Muscle layer of colon (tissue), 2 donors: ENCODE measurements at regions not wholly inside any gene's neighbourhood (a gene's known extent, or its start where the extent isn't known, plus 50 kb on each side); places are given as distances from the start of the nearest gene placed in this dataset.

Experiments
- H3K27ac ChIP-seq: one replicate; pipeline ENCODE4 v1.7.0; 2013; ENCODE audit warnings: low read depth, mild to moderate bottlenecking, low read length, moderate library complexity
- H3K27me3 ChIP-seq, 2 donors: one replicate each; pipeline ENCODE4 v1.7.0; 2013; ENCODE audit warnings: low read length in 2 of 2, mild to moderate bottlenecking in 2 of 2; ENCODE audit not compliant: insufficient read depth in 2 of 2, control insufficient read depth in 1 of 2
- H3K36me3 ChIP-seq: one replicate; pipeline ENCODE4 v1.7.0; 2013; ENCODE audit warnings: mild to moderate bottlenecking, low read length; ENCODE audit not compliant: insufficient read depth
- H3K4me1 ChIP-seq: one replicate; pipeline ENCODE4 v1.7.0; 2013; ENCODE audit warnings: mild to moderate bottlenecking, low read length; ENCODE audit not compliant: insufficient read depth
- H3K4me3 ChIP-seq, 2 donors: one replicate each; pipeline ENCODE4 v1.7.0; 2013; ENCODE audit warnings: low read length in 2 of 2, low read depth in 1 of 2, mild to moderate bottlenecking in 1 of 2, moderate library complexity in 1 of 2
- H3K9ac ChIP-seq: one replicate; pipeline ENCODE4 v1.7.0; 2013; ENCODE audit warnings: low read length
- H3K9me3 ChIP-seq: one replicate; pipeline ENCODE4 v1.7.0; 2013; ENCODE audit warnings: mild to moderate bottlenecking, low read length
- donor health status: abdominal sarcoma.
- donor health status: Adenocarcinoma of cecum.

- no peak overlapping the region for H3K27ac ChIP-seq
- no peaks in the 10 kb centered on the region for H3K4me1 ChIP-seq
- H3K4me3 ChIP-seq, result no peak overlapping the region
- no peak overlapping the region for H3K9ac ChIP-seq
- no peaks in the 10 kb centered on the region for H3K36me3 ChIP-seq
- H3K27me3 ChIP-seq, result no peaks in the 10 kb centered on the region
- no peaks in the 10 kb centered on the region for H3K9me3 ChIP-seq
These were observed 375.8 kb downstream of the GADD45G start for GRCh38 chr9:89980600-89980999.

DNA sequence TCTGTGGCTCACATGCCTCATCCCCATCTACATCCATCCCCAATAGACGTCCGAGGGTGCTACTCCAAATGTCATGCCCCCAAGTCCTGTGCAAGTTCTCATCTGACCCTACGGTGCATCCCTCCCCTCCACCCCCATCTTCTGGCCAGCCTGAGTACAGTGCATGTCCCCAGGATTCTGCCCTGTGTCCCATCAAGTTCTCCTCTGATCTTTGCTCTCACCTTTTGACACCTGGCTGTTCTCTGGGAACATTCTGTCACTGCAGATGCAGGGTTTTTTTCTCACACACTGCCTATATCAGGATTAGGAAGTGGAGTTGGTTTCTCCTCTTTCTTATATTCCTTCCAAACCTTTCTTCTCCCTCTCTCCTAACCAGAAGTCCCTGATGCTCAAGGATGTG is 377.2 kb downstream of the GADD45G start:
- no peaks in the 10 kb centered on the region for H3K36me3 ChIP-seq
- H3K4me1 ChIP-seq, result no peaks in the 10 kb centered on the region
- no peak overlapping the region for H3K27ac ChIP-seq
- H3K27me3 ChIP-seq, result no peaks in the 10 kb centered on the region
- no peak overlapping the region for H3K9ac ChIP-seq
- H3K4me3 ChIP-seq, result no peak overlapping the region
- no peaks in the 10 kb centered on the region for H3K9me3 ChIP-seq

- Histone ChIP-seq H3K4me1 (no peaks in the 10 kb centered on the region), H3K9me3 (no peaks in the 10 kb centered on the region), H3K4me3 (no peak overlapping the region), H3K36me3 (no peaks in the 10 kb centered on the region), H3K9ac (no peak overlapping the region), H3K27me3 (no peaks in the 10 kb centered on the region), H3K27ac (no peak overlapping the region)
These were observed 378.6 kb downstream of the GADD45G start for GRCh38 chr9:89983411-89983810.

GRCh38 chr9:89984214-89984613 is 379.4 kb downstream of the GADD45G start:
- no peak overlapping the region for H3K9ac ChIP-seq
- H3K27ac ChIP-seq, result no peak overlapping the region
- no peaks in the 10 kb centered on the region for H3K36me3 ChIP-seq
- no peak overlapping the region for H3K4me3 ChIP-seq
- no peaks in the 10 kb centered on the region for H3K4me1 ChIP-seq
- H3K9me3 ChIP-seq, result no peaks in the 10 kb centered on the region
- H3K27me3 ChIP-seq, result no peaks in the 10 kb centered on the region

- H3K4me3 ChIP-seq, result no peak overlapping the region
- no peaks in the 10 kb centered on the region for H3K27me3 ChIP-seq
- H3K4me1 ChIP-seq, result no peaks in the 10 kb centered on the region
- H3K9ac ChIP-seq, result no peak overlapping the region
- no peaks in the 10 kb centered on the region for H3K9me3 ChIP-seq
- H3K36me3 ChIP-seq, result no peaks in the 10 kb centered on the region
- no peak overlapping the region for H3K27ac ChIP-seq
These were observed 380.3 kb downstream of the GADD45G start for GRCh38 chr9:89985068-89985467.

DNA sequence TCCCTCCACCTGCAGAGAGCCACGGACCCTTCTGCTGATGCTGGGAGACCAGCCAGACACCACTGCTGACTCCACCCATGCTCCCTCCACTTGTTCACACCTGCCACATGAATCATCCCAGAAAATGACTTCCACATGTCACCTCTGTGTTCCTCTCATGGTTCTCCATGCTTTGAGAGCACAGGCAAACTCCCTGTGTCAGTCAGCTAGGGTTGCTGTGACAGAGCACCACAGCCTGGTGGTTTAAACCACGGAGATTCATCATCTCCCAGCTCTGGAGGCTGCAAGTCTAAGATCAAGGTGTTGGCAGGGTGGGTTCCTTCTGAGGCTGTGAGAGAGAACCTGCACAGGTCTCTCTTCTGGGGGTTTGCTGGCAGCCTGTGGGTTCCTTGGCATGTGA is 381.4 kb downstream of the GADD45G start:
- H3K27ac ChIP-seq, result no peak overlapping the region
- H3K4me1 ChIP-seq, result no peaks in the 10 kb centered on the region
- H3K4me3 ChIP-seq, result no peak overlapping the region
- H3K27me3 ChIP-seq, result no peaks in the 10 kb centered on the region
- H3K36me3 ChIP-seq, result no peaks in the 10 kb centered on the region
- H3K9me3 ChIP-seq, result no peaks in the 10 kb centered on the region
- no peak overlapping the region for H3K9ac ChIP-seq

GRCh38 chr9:89988458-89988857 is 383.6 kb downstream of the GADD45G start:
- H3K4me3 ChIP-seq, result no peak overlapping the region
- H3K9ac ChIP-seq, result no peak overlapping the region
- H3K36me3 ChIP-seq, result no peaks in the 10 kb centered on the region
- no peak overlapping the region for H3K27ac ChIP-seq
- H3K4me1 ChIP-seq, result peaks cover 3% of the 10 kb centered on the region
- H3K9me3 ChIP-seq, result no peaks in the 10 kb centered on the region
- no peaks in the 10 kb centered on the region for H3K27me3 ChIP-seq

DNA sequence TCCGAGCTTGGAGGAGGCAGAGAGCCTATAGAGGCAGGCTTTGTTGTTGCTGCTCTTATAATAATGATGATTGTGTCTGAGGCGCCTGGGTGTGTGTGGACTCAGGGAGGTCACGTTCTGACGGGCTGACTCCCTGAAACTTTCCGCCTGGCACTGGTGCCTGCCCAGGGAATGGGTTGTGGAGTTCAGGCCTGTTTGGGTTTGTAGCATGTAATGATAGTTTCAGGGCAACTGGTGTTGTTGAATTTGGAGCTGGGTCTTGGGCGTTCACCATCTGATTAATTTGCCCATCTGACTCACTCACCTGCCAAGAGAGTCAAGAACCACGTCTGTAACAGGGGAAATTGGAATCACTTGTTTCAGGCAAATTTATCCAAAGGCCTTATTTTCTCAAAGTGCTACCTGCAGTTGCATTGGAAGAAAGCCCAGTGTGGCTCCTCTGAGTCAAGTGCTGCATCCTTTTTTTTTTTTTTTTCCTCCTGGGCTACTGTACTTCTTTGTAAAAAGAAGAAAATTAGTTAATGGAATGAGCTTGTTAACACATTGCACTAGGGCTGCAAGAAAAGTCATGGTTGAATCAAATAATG is 386.5 kb downstream of the GADD45G start:
- Histone ChIP-seq H3K36me3 (no peaks in the 10 kb centered on the region), H3K4me3 (no peak overlapping the region), H3K9ac (no peak overlapping the region), H3K27ac (no peak overlapping the region), H3K4me1 (peaks cover 14% of the 10 kb centered on the region), H3K27me3 (no peaks in the 10 kb centered on the region), H3K9me3 (no peaks in the 10 kb centered on the region)

DNA sequence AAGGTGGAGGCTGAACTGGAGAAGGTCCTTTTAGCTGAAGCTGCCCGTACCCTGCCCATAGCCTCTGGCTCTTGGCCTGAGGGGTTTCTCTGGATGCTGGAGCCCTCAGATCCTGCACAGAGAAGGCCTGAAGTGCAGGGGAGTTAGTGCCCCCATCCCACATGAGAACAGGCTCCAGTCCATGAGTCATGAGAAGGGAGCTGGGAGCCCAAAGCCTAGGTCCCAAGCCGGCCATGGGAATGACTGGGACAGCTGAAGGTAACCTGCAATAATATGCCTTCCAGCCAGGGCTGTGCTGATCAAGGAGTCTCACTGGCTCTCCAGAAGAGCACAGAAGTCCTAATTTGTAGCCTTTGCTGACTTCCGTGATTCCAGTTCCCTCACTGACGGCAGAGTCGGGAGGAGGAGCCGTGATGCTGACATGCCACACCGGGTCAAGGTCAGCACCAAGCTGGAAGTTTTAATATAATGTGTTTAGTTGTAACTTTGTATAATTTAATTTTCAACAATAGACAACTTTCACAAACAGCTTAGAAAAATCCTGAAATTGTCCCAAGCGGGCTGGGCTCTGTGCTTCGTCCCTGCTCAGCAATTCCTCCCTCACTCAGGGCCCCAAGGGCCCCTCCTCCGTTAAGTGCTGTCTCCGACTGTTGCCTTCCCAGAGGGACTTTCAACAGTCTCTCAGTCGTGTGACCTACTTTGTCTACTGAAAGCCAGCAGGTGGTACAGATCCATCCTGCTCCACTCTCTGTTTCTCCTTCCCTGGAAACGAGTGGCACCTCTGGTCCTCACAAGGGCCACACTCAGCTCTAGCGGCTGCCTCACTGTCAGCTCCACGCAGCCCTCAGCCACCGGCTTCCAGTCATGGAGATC is 387.8 kb downstream of the GADD45G start:
- Histone ChIP-seq H3K27ac (no peak overlapping the region), H3K9ac (no peak overlapping the region), H3K36me3 (no peaks in the 10 kb centered on the region), H3K4me3 (no peak overlapping the region), H3K4me1 (peaks cover 14% of the 10 kb centered on the region), H3K27me3 (no peaks in the 10 kb centered on the region), H3K9me3 (no peaks in the 10 kb centered on the region)

DNA sequence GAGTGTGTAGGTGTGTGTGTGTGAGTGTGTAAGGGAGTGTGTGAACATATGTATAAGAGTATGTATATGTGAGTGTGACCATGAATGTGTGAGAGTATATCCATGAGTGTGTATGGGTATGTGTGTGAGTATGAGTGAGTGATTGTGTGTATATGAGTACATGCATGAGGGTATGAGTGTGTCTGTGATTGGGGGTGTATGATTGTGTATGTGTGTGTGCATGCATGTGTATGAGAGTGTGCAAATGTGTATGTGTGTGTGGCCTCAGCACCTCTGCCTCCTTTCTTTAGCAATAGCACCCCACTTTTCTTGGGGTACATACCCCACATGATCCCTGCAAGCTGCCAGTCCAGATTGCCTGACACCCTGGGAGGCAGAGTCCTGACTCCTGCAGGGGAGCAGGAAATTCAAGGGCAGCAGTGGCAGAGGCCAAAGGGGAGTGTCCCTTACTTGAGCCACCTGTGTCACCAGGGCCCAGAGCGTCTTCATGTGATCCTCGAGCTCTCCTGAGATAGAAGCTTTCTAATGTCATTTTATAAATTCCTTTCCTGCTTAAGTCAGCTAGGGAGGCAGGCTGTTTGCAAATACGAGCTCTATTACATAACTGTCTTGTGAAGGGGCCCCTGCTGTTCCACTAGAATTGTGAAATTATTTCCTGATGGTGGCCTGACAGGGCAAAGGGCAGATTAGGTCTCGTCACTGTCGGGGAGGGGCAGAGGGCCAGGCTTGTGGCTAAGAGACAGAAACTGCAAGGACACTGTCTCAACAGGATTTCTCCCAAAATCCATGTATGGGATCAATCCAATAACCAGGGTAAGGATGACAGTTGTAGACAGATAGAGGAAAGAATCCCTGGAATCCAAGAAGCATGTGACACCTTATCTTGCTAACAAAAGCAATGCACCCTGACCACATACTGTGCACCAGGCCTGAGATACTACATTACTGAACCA is 389.1 kb downstream of the GADD45G start:
- Histone ChIP-seq H3K9me3 (no peaks in the 10 kb centered on the region), H3K4me3 (no peak overlapping the region), H3K36me3 (no peaks in the 10 kb centered on the region), H3K4me1 (peaks cover 21% of the 10 kb centered on the region), H3K27ac (no peak overlapping the region), H3K9ac (no peak overlapping the region), H3K27me3 (no peaks in the 10 kb centered on the region)

GRCh38 chr9:89994988-89995613 is 390.3 kb downstream of the GADD45G start:
- peaks cover 31% of the 10 kb centered on the region for H3K4me1 ChIP-seq
- H3K9ac ChIP-seq, result no peak overlapping the region
- no peak overlapping the region for H3K27ac ChIP-seq

More at GRCh38 chr9:89994988-89995613, 390.3 kb downstream of the GADD45G start:
- Histone ChIP-seq H3K9me3 (no peaks in the 10 kb centered on the region), H3K36me3 (no peaks in the 10 kb centered on the region), H3K27me3 (no peaks in the 10 kb centered on the region), H3K4me3 (no peak overlapping the region)
